Breast epithelium (tissue), 4 donors: ENCODE measurements at regions not wholly inside any gene's neighbourhood (a gene's known extent, or its start where the extent isn't known, plus 50 kb on each side); places are given as distances from the start of the nearest gene placed in this dataset.
"Not testable (repeated sequence)": the region's sequence is repeated elsewhere in the genome, so short reads cannot be mapped to it uniquely, and the experiment has no call there.

Experiments used
- DNase-seq, 2 donors: peaks; one replicate each; pipeline ENCODE4 v3.0.0-alpha.2; 2019; ENCODE audit warnings: low spot score in 2 of 2
- H3K27ac ChIP-seq, 2 donors: fragments of 200-600 bp; sonication (generic) in 1 of 2; one replicate each; pipeline ENCODE4 v1.5.1; 2016 to 2019; ENCODE audit warnings: mild to moderate bottlenecking in 1 of 2
- H3K27me3 ChIP-seq, 2 donors: fragments of 200-600 bp; sonication (generic) in 1 of 2; one replicate each; pipeline versions ENCODE4 v1.5.1 to v1.6.0; 2017 to 2019; ENCODE audit warnings: control low read depth in 1 of 2, mild to moderate bottlenecking in 1 of 2
- H3K36me3 ChIP-seq: fragments of 200-600 bp; one replicate; pipeline ENCODE4 v1.5.1; 2019
- H3K4me1 ChIP-seq, 2 donors: fragments of 200-600 bp; sonication (generic); one replicate each; pipeline ENCODE4 v1.5.1; 2016 to 2019; ENCODE audit warnings: control low read depth in 1 of 2
- H3K4me3 ChIP-seq, 3 donors: fragments of 200-600 bp; sonication (generic); 1 replicate in 2 of 3; 2 replicates in 1 of 3; pipeline ENCODE4 v1.5.1; 2016 to 2019; ENCODE audit warnings: mild to moderate bottlenecking in 3 of 3, moderate library complexity in 2 of 3
- H3K9me3 ChIP-seq, 2 donors: fragments of 200-600 bp; sonication (generic) in 1 of 2; one replicate each; pipeline ENCODE4 v1.5.1; 2016 to 2019; ENCODE audit warnings: control low read depth in 1 of 2
- POLR2A ChIP-seq: fragments of 450-650 bp; IDR thresholded peaks from one replicate; pipeline ENCODE4 v1.6.1; 2016; ENCODE audit warnings: antibody characterized with exemption, mild to moderate bottlenecking, moderate library complexity
- POLR2AphosphoS5 ChIP-seq, 3 donors: sonication (generic); formaldehyde crosslinking; IDR thresholded peaks; one replicate each; pipeline ENCODE4 v1.6.1; 2017; ENCODE audit warnings: antibody characterized with exemption in 3 of 3
- intact Hi-C: fragments of 100-400 bp; cut with DNase I; formaldehyde crosslinking; loops from one replicate; pipeline ENCODE4 v1.15.1; 2023; ENCODE audit warnings: low total_unique reads
- TF ChIP-seq, protein P1 (sequence below), 3 donors: fragments of 450-650 bp; IDR thresholded peaks; one replicate each; pipeline ENCODE4 v1.5.1; 2016 to 2017; ENCODE audit warnings: antibody characterized with exemption in 3 of 3, mild to moderate bottlenecking in 3 of 3, moderate library complexity in 3 of 3

DNA sequence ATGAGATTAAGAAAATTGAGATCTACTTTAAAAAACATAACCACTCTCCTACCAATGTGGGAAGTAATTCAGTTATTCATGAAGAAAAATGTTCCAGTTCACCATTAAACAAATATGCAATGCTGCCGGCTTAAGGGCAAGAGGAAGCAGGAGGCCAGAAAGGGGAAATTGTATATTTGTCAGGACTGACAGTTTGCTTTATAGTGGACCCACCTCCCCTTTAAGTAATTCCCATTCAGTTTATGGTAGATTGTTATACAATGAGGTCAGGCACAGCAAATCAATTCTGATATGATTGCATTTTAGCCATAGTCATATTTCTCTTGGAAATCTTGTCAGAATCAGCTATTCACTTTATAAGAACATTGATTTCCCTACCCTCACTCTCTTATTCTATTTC is 547.8 kb downstream of the FRK start:
- Histone ChIP-seq H3K9me3 (peaks cover 0 to 2% of the 10 kb centered on the region in 2 donors), H3K36me3 (no peaks in the 10 kb centered on the region), H3K27ac (no peak overlapping the region), H3K4me3 (no peak overlapping the region), H3K4me1 (no peaks in the 10 kb centered on the region), H3K27me3 (no peaks in the 10 kb centered on the region)
- no peak for DNase-seq
- TF ChIP-seq, protein P1, sequence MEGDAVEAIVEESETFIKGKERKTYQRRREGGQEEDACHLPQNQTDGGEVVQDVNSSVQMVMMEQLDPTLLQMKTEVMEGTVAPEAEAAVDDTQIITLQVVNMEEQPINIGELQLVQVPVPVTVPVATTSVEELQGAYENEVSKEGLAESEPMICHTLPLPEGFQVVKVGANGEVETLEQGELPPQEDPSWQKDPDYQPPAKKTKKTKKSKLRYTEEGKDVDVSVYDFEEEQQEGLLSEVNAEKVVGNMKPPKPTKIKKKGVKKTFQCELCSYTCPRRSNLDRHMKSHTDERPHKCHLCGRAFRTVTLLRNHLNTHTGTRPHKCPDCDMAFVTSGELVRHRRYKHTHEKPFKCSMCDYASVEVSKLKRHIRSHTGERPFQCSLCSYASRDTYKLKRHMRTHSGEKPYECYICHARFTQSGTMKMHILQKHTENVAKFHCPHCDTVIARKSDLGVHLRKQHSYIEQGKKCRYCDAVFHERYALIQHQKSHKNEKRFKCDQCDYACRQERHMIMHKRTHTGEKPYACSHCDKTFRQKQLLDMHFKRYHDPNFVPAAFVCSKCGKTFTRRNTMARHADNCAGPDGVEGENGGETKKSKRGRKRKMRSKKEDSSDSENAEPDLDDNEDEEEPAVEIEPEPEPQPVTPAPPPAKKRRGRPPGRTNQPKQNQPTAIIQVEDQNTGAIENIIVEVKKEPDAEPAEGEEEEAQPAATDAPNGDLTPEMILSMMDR (IDR thresholded peaks at IDR 0.05), result no peak
- TF ChIP-seq POLR2A (no peak), POLR2AphosphoS5 (IDR thresholded peaks at IDR 0.05) (no peak)
- intact Hi-C loops, result no loop called here

DNA sequence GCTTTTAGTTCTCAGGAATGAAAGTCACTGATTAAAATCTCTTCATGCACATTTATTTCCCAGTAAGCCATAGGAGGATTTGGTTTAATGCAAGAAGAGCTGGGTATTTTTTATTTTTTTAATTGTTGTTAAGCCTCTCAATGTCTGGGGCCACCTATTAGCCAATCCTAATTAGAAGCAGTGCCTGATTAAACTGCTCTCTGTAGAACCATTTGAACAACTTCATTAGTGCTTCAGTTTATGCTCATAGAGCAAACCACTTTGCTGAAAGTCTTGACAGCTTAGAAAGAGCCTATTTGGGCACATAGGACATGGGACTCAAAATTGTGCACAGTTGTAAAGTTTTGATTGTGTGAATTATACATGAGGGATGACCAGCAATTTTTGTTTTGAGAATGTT is 548.9 kb downstream of the FRK start:
- no peak for DNase-seq
- Histone ChIP-seq H3K9me3 (no peaks in the 10 kb centered on the region), H3K4me1 (no peaks in the 10 kb centered on the region), H3K4me3 (no peak overlapping the region), H3K27me3 (no peaks in the 10 kb centered on the region), H3K27ac (no peak overlapping the region), H3K36me3 (no peaks in the 10 kb centered on the region)
- TF ChIP-seq POLR2A, result no peak
- TF ChIP-seq, protein P1 (IDR thresholded peaks at IDR 0.05), result no peak
- TF ChIP-seq POLR2AphosphoS5 (IDR thresholded peaks at IDR 0.05), result no peak
- intact Hi-C loops, result no loop called here

GRCh38 chr6:115502432-115502831 is 558.3 kb downstream of the FRK start:
- H3K36me3 ChIP-seq, DNase-seq, H3K27me3 ChIP-seq, intact Hi-C loops, H3K27ac ChIP-seq, H3K9me3 ChIP-seq, H3K4me1 ChIP-seq, H3K4me3 ChIP-seq: not testable (repeated sequence)

DNA sequence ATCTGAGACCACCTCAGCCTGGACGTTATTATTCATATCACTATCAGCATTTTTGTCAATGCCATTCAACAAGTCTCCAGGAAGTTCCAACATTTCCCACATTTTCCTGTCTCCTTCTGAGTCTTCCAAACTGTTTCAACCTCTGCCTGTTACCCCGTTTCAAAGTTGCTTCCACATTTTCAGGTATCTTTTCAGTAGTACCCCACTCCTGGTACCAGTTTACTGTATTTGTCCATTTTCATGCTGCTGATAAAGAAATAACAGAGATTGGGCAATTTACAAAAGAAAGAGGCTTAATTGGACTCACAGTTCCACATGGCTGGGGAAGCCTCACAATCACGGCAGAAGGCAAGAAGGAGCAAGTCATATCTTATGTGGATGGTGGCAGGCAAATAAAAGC is 565.5 kb downstream of the FRK start:
- H3K27me3 ChIP-seq, result no peaks in the 10 kb centered on the region
- H3K4me1 ChIP-seq, result no peaks in the 10 kb centered on the region
- H3K9me3 ChIP-seq, result peaks cover 6 to 20% of the 10 kb centered on the region in 2 donors
- intact Hi-C loops, result no loop called here
- H3K27ac ChIP-seq, result no peak overlapping the region
- H3K36me3 ChIP-seq, result no peaks in the 10 kb centered on the region
- TF ChIP-seq POLR2AphosphoS5 (IDR thresholded peaks at IDR 0.05), result no peak
- TF ChIP-seq, protein P1 (IDR thresholded peaks at IDR 0.05), result no peak
- no peak for TF ChIP-seq POLR2A
- DNase-seq, result no peak
- no peak overlapping the region for H3K4me3 ChIP-seq

- Histone ChIP-seq H3K9me3 (no peaks in the 10 kb centered on the region), H3K4me3 (no peak overlapping the region), H3K27ac (no peak overlapping the region), H3K27me3 (no peaks in the 10 kb centered on the region), H3K4me1 (no peaks in the 10 kb centered on the region), H3K36me3 (no peaks in the 10 kb centered on the region)
- no peak for DNase-seq
- no peak for TF ChIP-seq POLR2A
- TF ChIP-seq, protein P1 (IDR thresholded peaks at IDR 0.05), result no peak
- TF ChIP-seq POLR2AphosphoS5 (IDR thresholded peaks at IDR 0.05), result no peak
- intact Hi-C loops, result no loop called here
Measured at GRCh38 chr6:115487331-115487730, 573.4 kb downstream of the FRK start.

DNA sequence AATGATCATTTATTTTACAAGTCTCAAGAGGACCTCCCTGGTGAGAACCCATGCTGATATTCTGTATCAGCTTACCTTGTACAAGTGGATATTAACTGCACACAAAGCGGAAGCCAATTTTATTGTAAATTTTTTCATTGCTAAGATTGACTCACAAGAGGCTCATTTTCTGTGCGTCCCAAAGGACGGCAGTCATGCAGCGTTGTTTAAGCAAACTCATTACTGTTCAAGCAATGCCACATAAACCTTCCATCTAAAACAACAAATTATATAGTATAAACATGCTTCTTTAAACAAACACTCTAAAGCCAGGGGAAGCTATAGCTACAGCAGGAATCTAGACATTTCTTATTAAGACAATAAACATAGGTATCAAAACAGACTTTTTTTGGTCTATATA is 575.3 kb downstream of the FRK start:
- intact Hi-C loops, result no loop called here
- no peaks in the 10 kb centered on the region for H3K27me3 ChIP-seq
- H3K4me1 ChIP-seq, result no peaks in the 10 kb centered on the region
- no peak for DNase-seq
- no peak for TF ChIP-seq POLR2AphosphoS5 (IDR thresholded peaks at IDR 0.05)
- TF ChIP-seq POLR2A, result no peak
- TF ChIP-seq, protein P1 (IDR thresholded peaks at IDR 0.05), result no peak
- H3K4me3 ChIP-seq, result no peak overlapping the region
- no peak overlapping the region for H3K27ac ChIP-seq
- no peaks in the 10 kb centered on the region for H3K36me3 ChIP-seq
- H3K9me3 ChIP-seq, result no peaks in the 10 kb centered on the region

GRCh38 chr6:115480543-115480942 is 580.1 kb downstream of the FRK start:
- H3K36me3 ChIP-seq, H3K4me1 ChIP-seq, DNase-seq, H3K4me3 ChIP-seq, intact Hi-C loops, H3K27me3 ChIP-seq, H3K27ac ChIP-seq, H3K9me3 ChIP-seq: not testable (repeated sequence)
